HuH-7 (cell line): ENCODE measurements at regions not wholly inside any gene's neighbourhood (a gene's known extent, or its start where the extent isn't known, plus 50 kb on each side); places are given as distances from the start of the nearest gene placed in this dataset.

Experiments
- DNase-seq: peaks from one replicate; pipeline ENCODE4 v3.0.0; 2011; ENCODE audit warnings: low spot score

DNA sequence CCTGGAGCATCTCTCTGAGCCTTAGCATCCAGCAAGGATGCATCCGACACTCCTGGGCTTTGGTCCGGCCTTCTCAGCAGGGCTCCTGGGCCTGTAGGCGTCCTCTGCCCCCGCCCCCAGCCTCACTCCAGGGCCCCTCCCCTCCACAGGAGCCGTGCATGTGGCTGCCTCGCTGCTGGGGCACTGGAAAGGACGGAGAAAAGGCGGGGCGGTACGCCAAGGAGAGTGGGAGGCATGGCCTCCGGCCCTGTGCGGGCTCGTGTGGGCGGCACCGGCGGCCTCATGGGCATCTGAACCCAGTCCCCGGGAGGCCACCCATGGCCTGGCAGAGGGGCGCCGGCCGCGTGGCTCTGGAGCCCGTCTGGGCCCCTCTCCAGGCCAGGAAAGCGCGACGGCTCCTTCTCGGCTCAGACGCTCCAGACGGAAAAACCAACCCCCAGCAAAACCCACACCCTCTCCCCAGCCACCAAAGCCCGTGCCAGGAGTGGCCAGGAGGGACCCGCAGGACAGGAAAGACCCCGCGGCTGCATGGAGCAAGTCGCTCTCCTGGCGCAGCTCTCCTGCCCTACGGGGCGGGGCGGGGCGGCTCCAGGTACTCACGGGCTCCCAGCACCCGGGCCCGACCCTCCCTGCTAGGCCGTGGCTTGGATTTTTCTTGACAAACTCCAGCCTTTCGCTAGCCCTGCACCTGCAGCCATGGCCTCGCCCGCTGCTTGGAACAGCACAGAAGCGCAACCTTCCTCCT is 419.9 kb downstream of the QKI start:
- no peak for DNase-seq

- no peak for DNase-seq
Measured at GRCh38 chr6:163831736-163832135, 417.2 kb downstream of the QKI start.

GRCh38 chr6:163830641-163831040 is 416.1 kb downstream of the QKI start:
- DNase-seq = no peak

DNA sequence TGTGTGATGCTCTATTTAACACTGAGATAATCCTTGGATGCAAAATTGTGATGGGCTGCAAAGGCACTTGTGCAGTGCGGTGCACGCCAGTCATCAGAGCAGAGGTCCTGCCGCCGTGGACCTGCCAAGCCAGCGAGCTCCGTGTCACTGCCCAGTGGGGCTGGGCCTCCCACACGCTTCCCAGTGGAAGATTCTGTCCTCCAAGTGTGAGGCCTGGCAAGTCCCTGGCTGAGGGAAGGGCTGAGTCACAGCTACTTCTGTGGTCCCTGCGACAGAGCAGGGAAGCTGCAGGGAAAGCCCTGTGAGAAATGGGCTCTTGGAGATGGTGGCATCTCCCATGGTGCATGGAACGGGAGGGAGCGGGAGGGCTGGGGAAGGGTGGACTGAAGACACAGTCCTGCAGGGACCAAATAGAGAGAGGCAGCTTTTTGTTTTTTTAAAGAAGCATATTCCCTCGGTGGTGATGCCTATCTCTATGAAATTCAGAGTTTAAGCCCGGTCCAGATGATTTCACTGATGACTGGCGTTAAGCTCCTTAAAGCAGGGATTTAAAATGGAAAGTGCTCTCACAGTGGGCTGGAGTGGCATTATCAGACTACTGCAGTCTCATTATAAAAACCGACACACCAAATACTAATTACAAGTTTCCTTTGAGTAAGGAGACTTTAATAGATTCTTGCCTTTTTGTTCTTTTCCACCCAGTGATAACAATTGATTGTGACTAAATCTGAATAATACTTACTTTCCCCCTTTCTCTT is 413.7 kb downstream of the QKI start:
- DNase-seq = no peak

GRCh38 chr6:163827143-163827542 is 412.6 kb downstream of the QKI start:
- no peak for DNase-seq

DNA sequence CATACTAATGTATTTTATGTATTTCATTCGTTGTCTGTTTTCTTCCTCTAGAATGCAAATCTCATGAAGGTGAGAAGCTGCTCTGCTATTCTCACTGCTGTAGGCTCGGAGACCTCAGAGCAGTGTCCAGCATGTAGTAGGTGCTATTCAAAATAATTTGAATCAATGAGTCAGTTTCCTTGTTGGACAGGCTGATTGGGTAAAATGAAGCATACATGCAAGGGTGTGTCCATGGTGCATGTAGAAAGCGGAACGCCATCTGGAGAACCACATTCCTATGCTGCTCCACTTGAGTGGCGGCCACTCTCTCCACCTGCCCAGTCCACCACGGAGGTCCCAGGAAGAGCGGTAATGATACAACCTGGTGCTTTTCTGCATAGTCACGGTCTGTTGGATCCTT is 412.1 kb downstream of the QKI start:
- no peak for DNase-seq

GRCh38 chr6:163825033-163825432 is 410.5 kb downstream of the QKI start:
- no peak for DNase-seq

DNA sequence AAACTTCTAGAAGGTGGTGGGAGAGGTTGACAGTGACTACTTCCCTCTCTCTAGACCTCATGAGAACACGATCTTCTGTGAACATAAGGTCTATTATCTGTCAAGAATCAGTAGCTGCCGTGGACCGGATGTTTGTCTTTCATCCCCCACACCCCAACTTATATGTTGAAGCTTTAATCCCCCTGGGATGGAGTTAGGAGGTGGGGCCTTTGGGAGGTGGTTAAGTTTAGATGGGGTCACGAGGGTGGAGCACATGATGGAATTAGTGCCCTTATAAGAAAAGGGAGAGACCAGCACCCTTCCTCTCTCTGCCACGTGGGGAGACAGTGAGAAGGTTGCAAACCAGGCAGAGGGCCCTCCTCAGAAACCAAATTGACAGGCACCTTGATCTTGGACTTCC is 409.1 kb downstream of the QKI start:
- no peak for DNase-seq

GRCh38 chr6:163820745-163821458 is 406.4 kb downstream of the QKI start:
- no peak for DNase-seq

DNA sequence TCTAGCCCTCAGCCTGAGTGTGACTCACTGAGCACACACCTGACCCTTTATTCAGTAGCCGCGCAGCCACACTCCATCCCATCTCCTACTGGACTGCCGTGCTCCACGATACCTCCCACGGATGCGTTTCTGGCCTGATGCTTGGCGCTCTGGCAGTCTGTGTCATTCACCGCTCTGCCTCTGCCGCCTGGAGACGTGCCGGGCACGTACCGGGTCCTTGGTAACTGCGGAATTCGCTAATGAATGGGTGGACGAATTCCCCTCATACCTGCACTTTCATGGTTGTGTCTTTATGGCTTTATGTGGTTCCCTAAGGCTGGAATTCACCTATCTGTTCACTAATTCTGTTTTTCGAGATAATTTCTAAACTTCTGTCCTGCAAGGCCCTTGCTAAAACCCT is 405.7 kb downstream of the QKI start:
- no peak for DNase-seq

- DNase-seq = no peak
Measured at GRCh38 chr6:163818719-163819118, 404.2 kb downstream of the QKI start.

- no peak for DNase-seq
Measured at GRCh38 chr6:163816441-163816840, 401.9 kb downstream of the QKI start.

DNA sequence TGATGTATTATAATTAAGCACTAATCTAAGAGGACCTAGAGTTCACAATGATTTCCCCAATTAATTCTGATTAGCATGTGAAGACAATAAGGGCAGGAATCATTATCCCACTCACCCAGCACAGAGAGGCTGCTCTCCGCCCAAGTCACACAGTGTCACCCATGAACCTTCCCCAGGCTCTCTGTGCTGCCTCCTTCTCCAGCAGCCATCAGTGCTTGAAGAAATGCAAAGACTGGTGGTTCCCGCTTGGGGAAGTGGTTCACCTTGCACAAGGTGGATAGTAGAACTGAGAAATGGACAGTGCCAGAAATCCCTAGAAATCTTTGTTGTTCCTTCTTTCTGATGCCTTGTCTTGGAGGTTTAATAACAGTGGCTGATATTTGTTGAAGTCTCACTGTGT is 401.3 kb downstream of the QKI start:
- DNase-seq = no peak

DNA sequence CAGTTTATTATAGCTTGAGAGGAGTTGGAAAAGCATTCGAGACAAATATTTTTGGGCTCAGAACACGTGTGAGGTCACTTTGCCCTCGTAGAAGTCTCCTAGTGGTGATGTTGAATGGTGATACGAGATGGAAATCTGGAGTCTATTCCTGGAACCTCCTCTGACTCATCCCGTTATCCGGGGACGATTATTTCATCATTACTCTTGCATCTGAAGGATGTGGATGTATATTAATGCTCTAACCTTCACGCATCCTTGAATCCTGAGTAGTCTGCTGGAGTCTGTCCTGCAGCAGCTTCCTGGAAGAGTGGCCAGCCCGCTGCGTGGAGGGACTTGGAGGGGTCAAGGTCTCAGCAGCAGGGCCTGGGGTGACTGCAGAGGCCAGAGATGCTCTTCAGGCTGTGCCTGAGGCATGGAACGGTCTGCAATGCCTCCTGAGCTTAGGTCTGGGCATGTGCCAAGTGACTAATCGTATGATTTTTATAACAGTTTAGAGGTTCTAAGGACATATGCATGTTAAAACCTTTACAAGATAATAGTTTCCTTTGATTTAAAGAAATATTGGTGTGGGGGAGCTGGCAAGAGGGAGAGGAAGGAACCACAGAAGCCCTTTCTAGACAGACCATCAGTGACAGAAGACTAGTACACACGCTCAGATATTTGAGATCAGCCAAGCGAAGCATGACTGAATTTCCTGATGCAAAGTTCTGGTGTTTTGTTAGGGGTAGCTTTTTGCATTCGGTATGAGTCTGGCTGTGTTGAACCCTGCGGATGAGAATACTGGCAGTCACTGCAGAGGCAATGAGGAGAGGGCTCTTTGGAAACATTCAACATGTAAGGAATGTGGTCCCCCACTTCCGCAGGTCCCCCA is 400.2 kb downstream of the QKI start:
- no peak for DNase-seq

DNA sequence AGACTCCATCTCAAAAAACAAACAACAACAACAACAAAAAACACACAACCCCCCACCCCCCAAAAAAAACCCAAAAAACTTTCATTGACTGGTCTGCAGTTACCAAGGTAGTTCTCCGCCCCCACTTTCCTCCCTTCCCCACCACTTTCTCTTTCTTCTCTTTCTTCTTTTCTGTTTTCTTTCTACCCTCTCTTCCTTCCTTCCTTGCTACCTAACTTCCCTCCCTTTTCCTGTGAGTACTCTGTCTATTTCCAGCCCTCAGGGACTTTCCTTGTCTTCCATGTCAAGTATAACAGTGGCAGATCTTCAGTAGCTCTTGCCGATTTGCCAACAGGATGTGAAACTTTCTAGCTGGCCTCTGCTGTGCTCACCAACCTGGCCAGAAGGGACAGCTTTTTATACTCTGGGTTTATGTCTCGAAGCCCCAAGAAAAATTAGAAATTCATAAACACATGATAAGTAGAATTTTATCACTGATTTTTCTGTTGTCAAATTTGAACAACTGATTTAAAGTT is 399.5 kb downstream of the QKI start:
- DNase-seq = no peak

DNA sequence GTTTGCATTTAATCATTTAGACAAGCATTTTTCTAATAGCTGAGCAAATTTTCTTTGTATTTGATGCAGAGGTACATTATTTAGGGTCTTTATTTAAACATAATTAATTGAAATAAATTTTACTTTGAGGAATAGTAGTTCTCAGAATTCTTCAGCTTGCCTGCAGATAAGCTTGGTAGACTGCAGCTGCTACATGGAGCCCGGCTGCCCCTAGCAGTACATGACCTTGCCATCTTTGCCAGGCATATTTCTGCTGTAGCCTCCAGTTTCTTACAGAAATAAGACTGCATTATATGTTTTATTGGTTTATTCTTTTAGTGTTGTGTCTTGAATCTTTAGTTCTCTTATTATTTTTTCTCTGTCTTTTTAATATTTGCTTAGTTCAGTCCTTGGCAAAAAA is 396.8 kb downstream of the QKI start:
- DNase-seq = no peak

DNA sequence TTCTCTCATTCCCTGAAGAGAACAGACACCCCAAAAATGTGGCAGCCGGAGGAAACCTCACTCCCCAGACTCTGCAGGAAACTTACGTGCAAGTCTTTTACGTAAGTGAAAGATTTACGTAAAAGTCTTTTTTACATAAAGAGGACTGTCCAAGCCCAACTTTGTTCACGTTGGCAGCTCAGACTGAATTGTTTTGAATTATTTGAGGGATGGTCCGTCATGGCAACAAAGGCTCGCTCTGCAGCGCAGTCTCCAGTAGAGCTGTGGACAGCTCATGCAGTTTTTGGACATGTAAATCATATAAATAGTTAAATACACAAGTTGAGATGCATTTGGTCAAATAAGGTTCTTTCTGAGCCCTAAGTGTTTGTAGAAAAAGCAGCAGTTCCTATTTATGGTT is 394.8 kb downstream of the QKI start:
- DNase-seq = no peak

DNA sequence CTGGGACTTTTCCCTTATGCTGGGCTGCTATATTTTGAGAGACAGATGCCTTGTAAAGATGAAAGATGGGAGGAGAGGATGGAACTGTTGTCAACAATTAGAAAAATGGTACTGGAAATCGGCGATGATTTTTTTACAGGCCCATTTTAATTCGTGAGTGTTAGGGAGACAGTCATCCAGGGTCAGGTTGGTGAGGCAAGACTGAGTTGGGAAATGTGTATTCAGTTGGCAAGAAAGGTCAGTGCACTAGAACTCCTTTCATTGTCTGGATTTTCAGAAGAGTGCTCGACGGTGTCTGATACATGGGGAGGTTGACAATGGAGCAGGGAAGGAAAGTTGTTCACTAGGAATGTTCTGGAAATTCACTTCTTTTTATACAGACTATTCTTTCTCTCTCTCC is 394.4 kb downstream of the QKI start:
- DNase-seq = no peak

- DNase-seq = no peak
Measured at GRCh38 chr6:163808231-163808630, 393.7 kb downstream of the QKI start.

DNA sequence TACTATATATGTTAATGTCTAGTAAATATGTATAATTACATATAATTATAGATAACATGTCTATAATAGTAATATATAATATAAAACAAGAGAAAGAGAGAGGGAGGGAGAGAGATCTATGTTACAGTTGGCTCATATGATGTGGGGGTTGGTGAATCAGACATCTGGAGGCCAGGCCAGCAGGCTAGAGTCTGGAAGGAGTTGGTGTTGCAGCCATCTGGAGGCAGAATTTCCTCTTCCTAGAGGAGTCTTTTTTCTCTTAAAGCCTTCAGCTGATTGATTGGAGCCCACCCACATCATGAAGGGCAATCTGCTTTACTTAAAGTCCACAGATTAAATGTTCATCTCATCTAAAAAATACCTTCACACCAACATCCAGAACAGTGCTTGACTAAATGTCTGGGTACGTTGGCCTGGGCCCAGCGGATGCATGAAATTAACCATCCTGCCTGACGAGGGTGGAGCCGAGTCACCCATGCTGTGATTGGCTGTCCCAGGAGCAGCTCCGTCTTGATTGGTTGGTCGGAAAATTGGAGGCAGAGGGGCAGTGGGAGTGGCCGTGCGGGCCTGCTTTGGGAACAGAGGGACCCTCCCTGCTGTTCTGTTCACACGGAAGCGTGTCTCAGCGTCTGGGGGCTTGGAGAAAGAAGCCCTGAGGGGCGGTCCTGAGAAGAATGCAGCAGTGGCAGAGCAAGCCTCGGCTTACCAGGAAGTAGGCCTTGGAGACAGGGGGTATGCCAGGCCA is 392.4 kb downstream of the QKI start:
- no peak for DNase-seq

GRCh38 chr6:163804991-163805390 is 390.5 kb downstream of the QKI start:
- DNase-seq = no peak
